ENCODE measurements at regions not wholly inside any gene's neighbourhood (a gene's known extent, or its start where the extent isn't known, plus 50 kb on each side); places are given as distances from the start of the nearest gene placed in this dataset.
"Not testable (repeated sequence)": the region's sequence is repeated elsewhere in the genome, so short reads cannot be mapped to it uniquely, and the experiment has no call there.

DNA sequence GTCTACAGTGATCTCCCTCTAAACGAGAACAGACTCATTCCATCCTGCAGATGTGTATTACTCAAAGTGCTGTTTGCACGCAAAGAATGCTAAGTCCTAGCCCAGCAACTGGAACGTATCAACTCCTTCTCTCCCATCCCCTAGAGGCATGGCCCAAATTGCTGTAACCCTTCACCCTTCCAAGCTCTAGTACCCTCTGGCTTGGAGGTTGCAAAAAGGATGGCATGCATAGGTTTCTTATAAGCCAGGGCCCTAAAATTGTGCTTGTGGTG, 71.5 kb upstream of the TGM3 start:
- no peak for ATAC-seq
- WGBS (ENCODE audit: insufficient coverage, low coverage, missing lambda C conversion rate), result 0% methylated on average over 3 of the region's 3 CpGs
- H3K4me1 ChIP-seq (replicated peaks in 1 of 2; ENCODE audit: control insufficient read depth in 2 of 2, insufficient read depth in 2 of 2, low read length in 2 of 2), result no peaks in the 10 kb centered on the region
- H3K4me2 ChIP-seq (ENCODE audit: insufficient read depth, low read length), result no peak overlapping the region
- DNase-seq (ENCODE audit: extremely low read depth in 1 of 4, low spot score in 3 of 4), result no peak
- H3K27me3 ChIP-seq (ENCODE audit: control insufficient read depth in 2 of 2, insufficient read depth in 2 of 2, low read length in 2 of 2), result peaks cover 3 to 4% of the 10 kb centered on the region in 2 experiments; a peak in 3 of 5 replicates
- H3K9me3 ChIP-seq (replicated peaks; ENCODE audit: control insufficient read depth, insufficient read depth, low read depth, low read length), result no peaks in the 10 kb centered on the region
- in situ Hi-C loops (cut with MboI) (no loop called here), intact Hi-C loops (cut with micrococcal nuclease) (no loop called here)
- TF ChIP-seq CTCFL (IDR thresholded peaks at IDR 0.05; ENCODE audit: borderline replicate concordance, insufficient read depth, low read depth, low read length, poor library complexity, severe bottlenecking), result no peak
- TF ChIP-seq SPI1 (IDR thresholded peaks at IDR 0.05; ENCODE audit: borderline replicate concordance, low read depth, low read length), result no peak
- no peak for TF ChIP-seq RB1 (IDR thresholded peaks at IDR 0.05; ENCODE audit: low read depth)
- no peak for TF ChIP-seq PURB (CRISPR knock-in tag; IDR thresholded peaks at IDR 0.05; ENCODE audit: low read depth)
- no peak for TF ChIP-seq ZZZ3 (IDR thresholded peaks at IDR 0.05)
- no peak for TF ChIP-seq CAMTA2 (CRISPR knock-in tag; conservative IDR thresholded peaks at IDR 0.05)
- TF ChIP-seq ZNF311 (CRISPR knock-in tag; IDR thresholded peaks at IDR 0.05), result no peak
- no peak for TF ChIP-seq ZNF133 (CRISPR knock-in tag; IDR thresholded peaks at IDR 0.05)
- no peak overlapping the region for H2AFZ ChIP-seq (ENCODE audit: low read depth, low read length)
- CTCF ChIA-PET (ENCODE audit: low intra/inter-chr PET ratio), result no interaction called here
- BruUV-seq (replicated peaks), result no TSS peak
- H3K9ac ChIP-seq (ENCODE audit: insufficient read depth in 1 of 2, low read depth in 2 of 2, low read length in 2 of 2), result no peak overlapping the region
- no peaks in the 10 kb centered on the region for H3K79me2 ChIP-seq (ENCODE audit: control insufficient read depth, insufficient read depth, low read length)
- H3K4me3 ChIP-seq, result no peak overlapping the region
- no peaks in the 10 kb centered on the region for H3K36me3 ChIP-seq (ENCODE audit: control insufficient read depth, insufficient read depth, low read length)
- POLR2A ChIA-PET, result no interaction called here
- no peaks in the 10 kb centered on the region for H3K9me1 ChIP-seq (ENCODE audit: control insufficient read depth, insufficient read depth, low read length)
- H3K27ac ChIP-seq (ENCODE audit: extremely low read depth, low read depth, low read length), result no peak overlapping the region
- no peaks in the 10 kb centered on the region for H4K20me1 ChIP-seq (replicated peaks; ENCODE audit: control insufficient read depth, insufficient read depth, low read length)
- no peak for FAIRE-seq

GRCh38 chr20:2227285-2227684, 68.5 kb upstream of the TGM3 start:
- BruUV-seq (replicated peaks); H3K4me2 ChIP-seq (ENCODE audit: insufficient read depth, low read length); CTCF ChIA-PET (ENCODE audit: low intra/inter-chr PET ratio); intact Hi-C loops (cut with micrococcal nuclease); H4K20me1 ChIP-seq (replicated peaks; ENCODE audit: control insufficient read depth, insufficient read depth, low read length); H3K36me3 ChIP-seq (ENCODE audit: control insufficient read depth, insufficient read depth, low read length); H3K4me3 ChIP-seq; in situ Hi-C loops (cut with MboI); H3K27ac ChIP-seq (ENCODE audit: extremely low read depth, low read depth, low read length); DNase-seq (ENCODE audit: extremely low read depth in 1 of 4, low spot score in 3 of 4); H3K4me1 ChIP-seq (replicated peaks in 1 of 2; ENCODE audit: control insufficient read depth in 2 of 2, insufficient read depth in 2 of 2, low read length in 2 of 2); H3K79me2 ChIP-seq (ENCODE audit: control insufficient read depth, insufficient read depth, low read length); H3K9me3 ChIP-seq (replicated peaks; ENCODE audit: control insufficient read depth, insufficient read depth, low read depth, low read length); FAIRE-seq; ATAC-seq; H3K9me1 ChIP-seq (ENCODE audit: control insufficient read depth, insufficient read depth, low read length); H3K9ac ChIP-seq (ENCODE audit: insufficient read depth in 1 of 2, low read depth in 2 of 2, low read length in 2 of 2); H2AFZ ChIP-seq (ENCODE audit: low read depth, low read length); H3K27me3 ChIP-seq (ENCODE audit: control insufficient read depth in 2 of 2, insufficient read depth in 2 of 2, low read length in 2 of 2): not testable (repeated sequence)
- WGBS (ENCODE audit: insufficient coverage, low coverage, missing lambda C conversion rate), result 0% methylated on average over 3 of the region's 3 CpGs
- POLR2A ChIA-PET, result interaction anchor here (0.6 kb wide), 1 partner anchor 24 kb away, joined by 3 read pairs; no protein-coding TSS in a partner anchor
